ENCODE measurements at regions not wholly inside any gene's neighbourhood (a gene's known extent, or its start where the extent isn't known, plus 50 kb on each side); places are given as distances from the start of the nearest gene placed in this dataset.

DNA sequence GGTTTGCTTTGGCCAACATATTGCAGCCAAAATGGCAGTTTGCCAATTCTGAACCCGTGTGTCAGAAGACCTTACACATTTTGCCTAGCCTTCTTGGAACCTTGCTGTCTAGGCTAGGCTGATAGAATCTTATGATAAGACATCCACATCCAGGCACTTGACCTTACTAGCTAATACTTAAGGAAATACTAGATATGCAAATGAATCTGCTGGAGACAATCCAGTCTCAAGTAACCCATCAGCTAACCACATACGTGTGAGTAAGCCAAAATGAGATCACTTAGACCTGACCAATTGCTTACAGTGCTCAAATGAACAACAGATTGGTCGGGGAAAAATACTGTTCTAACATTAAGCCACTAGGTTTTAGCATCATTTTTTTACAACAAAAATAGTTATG is 1504.6 kb upstream of the CDH9 start:
- DNase-seq, result no peak

DNA sequence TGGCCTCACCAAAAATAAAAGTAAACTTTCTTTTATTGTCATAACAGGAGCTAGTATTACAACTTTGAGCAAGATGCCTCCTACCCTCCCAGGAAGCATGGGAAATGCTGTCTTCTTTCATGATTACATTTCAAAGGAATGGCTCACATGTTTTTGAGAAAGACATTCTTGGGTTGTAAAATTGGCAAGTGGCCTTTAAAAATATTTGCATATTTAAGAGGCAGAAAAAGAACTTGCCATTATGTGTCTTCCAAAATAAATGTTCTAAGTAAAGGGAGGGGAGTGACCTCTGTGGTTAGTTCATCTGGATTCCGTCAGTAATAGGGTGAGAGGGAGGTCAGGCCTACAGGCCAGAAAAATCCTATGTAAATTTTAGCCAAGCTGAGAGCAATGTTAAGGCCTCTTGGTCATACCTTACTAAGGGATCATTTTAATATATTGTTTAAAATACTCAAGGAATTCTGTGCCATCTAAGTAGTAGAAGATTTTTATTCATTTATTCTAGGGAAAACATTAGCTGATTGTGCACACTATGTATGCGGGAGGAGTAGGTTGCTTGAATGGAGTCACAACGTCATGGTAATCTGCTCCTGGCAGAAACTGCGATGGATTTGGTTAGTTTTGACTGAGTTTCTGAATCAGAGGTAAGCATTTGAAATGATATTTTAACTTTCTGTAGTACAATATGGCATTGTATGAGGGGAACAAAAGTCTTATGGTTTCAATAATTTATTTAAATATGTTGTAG is 1485.7 kb upstream of the CDH9 start:
- DNase-seq, result no peak

GRCh38 chr5:28523416-28523815 is 1485.0 kb upstream of the CDH9 start:
- DNase-seq, result no peak

DNA sequence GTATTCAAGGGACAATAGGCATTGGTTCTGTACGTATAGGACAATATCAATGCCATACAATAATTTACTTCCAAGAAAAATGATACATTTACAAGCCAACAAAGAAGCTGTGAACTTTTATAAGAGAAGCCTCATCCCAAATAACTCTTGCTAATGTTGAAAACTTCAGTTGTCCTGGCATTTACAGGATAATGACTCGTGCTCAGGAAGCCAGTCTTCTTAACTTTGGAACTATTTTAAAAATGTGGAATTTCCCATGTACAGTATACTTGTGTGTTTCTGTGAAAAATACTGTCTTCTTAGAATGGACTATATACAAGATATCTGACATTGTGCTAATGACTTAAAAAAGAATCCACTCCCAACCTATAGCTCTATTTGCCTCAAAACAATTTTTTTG is 1479.3 kb upstream of the CDH9 start:
- DNase-seq, result no peak

DNA sequence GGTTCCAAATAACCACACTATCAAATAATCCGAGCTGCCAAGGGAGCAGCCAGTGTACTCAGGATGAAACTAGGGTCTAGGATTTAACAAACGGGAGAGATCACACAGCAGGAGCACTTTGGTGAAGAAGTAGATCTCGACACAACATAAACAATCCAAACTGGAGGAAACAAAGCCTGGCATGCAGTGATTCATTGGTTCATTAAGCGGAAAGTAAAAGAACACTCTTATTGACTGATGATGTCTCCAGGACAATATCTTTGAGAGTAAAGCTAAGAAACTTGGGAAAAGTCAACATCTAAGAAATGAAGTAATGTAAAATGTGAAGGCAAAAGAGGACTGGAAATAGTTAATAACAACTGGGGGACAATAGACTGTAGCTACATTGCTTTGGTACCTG is 1478.3 kb upstream of the CDH9 start:
- DNase-seq, result no peak

DNA sequence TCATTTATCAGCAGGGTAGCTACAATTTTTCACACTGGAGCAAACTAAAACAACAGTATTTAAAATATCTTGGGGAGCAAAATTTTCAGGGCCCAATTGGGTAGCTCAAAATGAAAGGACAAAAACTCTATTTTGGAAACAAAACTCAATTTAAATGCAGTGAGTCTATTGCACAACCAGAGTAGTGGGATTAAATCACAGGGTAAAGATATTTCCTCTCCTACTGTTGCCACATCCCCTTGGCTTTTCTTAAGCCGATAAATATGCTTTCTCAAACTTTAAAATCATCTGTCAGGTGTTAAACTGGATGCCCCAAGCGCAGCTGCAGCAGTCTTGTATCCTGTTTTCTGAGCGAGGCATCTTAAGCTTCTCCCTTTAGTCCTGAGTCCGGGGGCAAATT is 1474.3 kb upstream of the CDH9 start:
- no peak for DNase-seq

DNA sequence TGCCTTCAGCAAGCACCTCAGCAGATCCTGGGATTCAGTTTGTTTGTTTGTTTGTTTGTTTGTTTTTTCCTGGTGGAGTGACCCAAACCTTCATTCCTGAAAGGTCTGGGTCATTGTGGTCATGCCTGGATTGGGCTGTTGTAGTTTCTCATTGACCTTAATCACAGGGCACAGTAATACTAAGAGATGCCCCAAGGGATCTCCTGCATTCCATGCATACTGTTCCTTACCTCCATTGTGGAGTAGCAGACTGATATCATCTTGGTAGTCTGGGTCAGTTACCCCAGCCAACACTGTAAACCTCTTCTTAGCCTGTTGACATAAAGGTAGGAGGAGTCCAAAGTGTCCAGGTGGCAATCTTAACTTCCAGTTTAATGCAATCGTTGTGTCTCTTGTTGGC is 1466.7 kb upstream of the CDH9 start:
- DNase-seq, result no peak

DNA sequence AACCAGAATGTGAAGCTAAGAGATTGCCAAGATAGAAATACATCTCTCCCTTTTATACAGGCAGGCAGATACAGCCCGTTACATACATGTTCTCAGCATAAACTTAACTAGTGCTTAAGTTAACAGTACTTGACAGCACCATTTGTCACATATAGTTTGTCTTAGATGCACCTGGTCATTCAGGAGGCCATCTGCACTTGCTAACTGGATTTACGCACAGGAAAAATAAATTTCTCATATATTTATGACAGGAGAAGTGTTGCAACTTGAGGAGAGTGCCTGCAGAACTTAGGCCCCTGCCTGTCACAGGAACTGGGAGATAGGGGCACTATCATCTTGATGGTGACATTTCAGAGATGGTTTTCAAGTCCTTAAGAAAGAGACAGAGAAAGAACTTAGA is 1462.1 kb upstream of the CDH9 start:
- no peak for DNase-seq

DNA sequence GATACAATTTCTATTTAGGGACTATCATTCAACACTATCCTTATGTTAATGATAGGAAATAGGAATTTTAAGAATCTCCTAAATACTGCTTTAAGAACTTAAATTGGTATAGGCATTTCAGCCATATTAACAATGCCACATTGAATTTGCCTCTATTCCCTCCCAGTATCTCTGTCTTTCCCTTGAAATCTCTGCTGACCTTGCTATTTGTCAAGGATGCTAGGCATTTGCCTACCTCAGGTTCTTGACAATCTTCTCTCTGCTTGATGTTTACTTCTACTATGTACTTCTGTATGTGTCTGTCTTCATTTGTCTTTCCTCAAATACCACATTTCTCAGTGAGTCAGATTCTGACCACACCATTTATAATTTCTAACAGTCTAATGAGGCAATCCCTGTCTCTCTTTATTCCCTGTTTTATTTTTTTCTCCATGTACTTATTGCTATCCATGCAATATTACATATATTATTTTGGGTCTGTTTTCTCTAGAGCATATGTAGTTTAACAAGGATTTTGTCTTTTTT is 1461.4 kb upstream of the CDH9 start:
- no peak for DNase-seq

- no peak for DNase-seq
Measured at GRCh38 chr5:28495876-28496275, 1457.5 kb upstream of the CDH9 start.

DNA sequence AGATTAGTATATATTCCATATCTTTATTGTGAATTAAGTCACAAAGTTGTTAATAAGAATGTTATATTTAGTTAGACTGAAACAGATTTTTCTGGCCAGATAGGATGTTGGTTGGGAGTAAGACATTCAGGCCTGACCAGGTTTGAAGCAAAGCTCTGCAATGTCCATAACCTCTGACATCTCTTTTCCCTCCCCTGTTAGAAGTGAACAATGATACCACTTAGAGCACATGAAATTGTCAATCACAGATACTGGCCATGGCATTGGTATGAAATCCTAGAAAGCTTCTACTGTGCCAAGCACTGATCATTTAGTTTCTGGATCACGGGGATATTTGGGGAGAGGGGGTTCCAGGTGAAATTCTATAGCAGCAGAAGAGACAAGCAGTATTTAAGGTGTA is 1455.1 kb upstream of the CDH9 start:
- no peak for DNase-seq

DNA sequence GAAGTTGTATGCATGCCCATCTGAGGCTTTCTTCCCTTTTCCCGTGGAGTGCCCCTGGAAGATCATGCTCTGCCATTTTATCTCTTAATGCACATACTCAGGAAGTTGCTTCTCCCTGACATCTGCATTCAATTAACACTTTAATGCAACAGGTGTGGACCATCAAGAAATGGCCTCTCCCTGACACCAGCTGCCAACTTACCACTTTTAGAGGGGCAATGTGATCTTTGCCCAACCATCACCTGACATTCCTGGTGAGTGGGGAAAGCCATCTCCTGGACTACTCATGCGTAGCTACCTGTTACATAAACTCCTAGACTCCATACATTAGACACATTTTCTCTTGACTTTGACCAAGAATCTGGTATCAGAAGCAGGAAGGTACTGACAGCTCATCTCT is 1450.4 kb upstream of the CDH9 start:
- DNase-seq, result no peak

DNA sequence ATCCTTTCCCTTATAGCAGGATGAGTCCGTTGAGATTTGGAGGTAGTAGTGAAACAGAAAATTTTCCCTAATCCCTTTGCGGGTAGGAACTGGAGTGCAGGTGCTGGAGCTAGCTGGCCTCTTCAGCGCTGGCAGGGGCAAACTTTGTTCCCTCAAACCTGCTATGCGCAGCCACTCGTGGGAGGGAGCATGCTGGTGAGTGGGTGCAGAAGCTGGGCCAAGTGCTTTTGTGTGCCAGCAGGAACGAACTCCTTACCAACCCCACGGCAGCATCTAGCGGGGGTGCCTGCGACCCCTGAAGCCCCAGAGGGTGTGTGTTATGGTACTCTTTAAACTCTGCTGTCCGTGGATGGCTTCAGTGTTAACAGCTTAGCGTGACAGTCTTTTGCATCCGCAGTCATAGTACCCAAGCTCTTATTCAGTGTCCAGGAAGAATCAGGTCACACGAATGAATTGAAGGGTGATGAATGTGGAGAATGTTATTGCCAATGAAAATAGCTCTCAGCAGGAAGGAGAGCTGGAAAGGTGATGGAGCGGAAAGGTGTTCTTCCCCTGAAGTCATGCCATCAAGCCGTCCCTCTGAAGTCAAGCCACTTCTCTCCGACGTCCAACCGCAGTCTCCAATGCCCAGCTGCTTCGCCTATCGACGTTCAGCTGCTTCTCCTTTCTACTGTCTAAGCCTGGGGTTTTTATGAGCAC is 1445.1 kb upstream of the CDH9 start:
- DNase-seq, result no peak

GRCh38 chr5:28473531-28474107 is 1435.2 kb upstream of the CDH9 start:
- no peak for DNase-seq

DNA sequence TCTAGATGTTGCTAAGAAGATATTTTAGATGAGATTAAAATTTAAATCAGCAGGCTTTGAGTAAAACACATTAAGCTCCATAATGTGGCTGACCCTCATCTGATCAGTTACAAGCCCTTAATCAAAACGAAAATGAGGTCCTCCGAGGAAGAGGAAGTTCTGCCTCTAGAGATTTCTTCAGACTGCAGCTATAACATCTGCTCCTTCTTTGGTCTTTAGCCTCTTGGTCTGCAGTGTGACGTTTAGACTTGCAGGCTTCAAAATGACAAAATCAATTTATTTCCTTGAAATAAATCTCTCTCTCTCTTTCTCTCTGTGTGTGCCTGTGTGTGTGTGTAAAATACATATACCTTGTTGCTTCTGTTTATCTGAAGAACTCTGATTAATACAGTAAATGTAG is 1429.8 kb upstream of the CDH9 start:
- no peak for DNase-seq

GRCh38 chr5:28463728-28464127 is 1425.3 kb upstream of the CDH9 start:
- no peak for DNase-seq

GRCh38 chr5:28451483-28451882 is 1413.1 kb upstream of the CDH9 start:
- DNase-seq, result no peak

DNA sequence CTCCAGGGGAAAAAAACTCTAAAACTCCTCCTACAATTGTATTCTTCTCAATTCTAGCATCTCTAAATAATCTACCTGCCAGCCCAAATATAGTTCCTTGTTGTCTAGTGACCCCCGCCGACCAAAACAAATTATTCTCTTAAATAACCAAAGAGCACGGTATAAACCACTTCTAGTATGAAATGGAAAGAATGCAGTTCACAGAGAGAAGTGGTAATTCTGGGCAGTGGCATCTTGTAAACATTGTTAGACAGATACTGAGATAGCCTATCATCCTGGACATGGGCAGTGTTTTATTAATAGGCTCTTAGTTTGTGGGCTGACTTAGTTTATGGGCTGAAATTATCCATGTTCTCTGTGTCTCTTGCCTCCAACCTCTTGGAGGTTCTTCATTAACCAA is 1412.6 kb upstream of the CDH9 start:
- no peak for DNase-seq

DNA sequence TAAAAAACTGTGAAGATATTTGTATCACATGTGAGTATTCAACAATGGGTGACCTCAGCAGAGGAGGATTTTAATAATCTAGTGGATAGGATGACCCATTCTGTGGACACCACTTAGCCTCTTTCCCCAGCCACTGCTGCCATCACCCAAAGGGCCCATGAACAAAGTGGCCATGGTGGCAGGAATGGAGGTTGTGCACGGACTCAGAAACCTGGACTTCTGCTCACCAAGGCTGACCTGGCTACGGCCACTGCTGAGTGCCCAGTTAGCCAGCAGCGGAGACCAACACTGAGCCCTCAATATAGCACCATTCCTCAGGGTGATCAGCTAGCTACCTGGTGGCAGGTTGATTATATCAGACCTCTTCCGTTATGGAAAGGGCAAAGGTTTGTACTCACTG is 1410.4 kb upstream of the CDH9 start:
- no peak for DNase-seq

- DNase-seq, result no peak
Measured at GRCh38 chr5:28430565-28431178, 1392.3 kb upstream of the CDH9 start.

- no peak for DNase-seq
Measured at GRCh38 chr5:28421141-28421540, 1382.8 kb upstream of the CDH9 start.

DNA sequence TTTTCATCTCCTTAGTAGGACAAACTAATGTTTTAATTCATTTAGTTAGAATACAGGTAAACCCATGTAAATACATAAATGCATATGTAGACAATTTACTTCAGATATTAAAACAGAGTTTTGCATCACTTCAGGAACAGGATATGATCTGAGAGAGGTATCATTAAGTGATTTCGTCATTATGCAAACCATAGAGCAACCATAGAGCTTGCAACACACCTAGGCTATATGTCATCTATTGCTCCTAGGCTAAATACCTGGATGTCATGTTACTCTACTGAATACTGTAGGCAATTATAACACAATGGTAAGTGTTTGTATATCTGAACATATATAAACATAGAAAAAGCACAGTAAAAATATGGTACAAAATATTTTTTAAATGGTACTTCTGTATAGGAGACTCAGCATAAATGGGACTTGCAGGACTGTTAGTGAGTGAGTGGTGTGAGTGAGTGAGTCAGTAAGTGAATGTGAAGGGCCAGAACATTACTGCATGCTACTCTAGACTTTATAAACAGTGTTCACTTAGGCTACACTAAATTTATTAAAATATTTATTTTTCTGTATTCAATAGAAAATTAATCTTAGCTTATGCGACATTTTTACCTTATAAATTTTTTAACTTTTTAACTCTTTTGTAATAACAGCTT is 1377.5 kb upstream of the CDH9 start:
- no peak for DNase-seq

GRCh38 chr5:28414619-28415018 is 1376.2 kb upstream of the CDH9 start:
- DNase-seq, result no peak
